ENCODE measurements at regions not wholly inside any gene's neighbourhood (a gene's known extent, or its start where the extent isn't known, plus 50 kb on each side); places are given as distances from the start of the nearest gene placed in this dataset.
"Not testable (repeated sequence)": the region's sequence is repeated elsewhere in the genome, so short reads cannot be mapped to it uniquely, and the experiment has no call there.

DNA sequence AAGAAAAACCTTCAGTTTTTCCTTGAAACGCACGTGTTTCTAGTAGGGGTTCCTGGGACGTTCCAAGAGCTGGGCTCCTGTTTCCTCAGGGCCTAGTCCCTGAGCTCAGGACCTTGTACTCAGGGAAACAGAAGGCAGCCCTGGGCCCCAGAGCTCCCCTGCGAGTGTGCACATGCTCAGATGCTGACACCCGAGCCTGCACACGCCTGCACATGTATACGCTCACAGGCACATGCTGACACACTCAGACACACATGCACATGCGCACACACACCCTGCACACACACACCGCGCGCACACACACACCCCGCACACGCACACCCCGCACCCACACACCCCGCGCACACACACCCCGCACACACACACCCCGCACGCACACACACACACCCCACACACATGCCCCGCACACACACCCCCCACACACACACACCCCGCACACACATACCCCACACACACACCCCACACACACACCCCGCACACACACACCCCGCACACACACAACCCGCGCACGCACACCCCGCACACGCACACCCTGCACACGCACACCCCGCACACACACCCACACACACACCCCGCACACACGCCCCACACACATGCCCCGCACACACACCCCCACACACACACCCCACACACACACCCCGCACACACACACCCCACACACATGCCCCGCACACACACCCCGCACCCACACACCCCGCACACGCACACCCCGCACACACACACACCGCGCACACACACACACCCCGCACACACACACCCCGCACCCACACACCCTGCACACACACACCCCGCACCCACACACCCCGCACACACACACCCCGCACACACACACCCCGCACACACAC is 52.2 kb downstream of the CALML3 start:
- peak; percentile 56 for DNase-seq

DNA sequence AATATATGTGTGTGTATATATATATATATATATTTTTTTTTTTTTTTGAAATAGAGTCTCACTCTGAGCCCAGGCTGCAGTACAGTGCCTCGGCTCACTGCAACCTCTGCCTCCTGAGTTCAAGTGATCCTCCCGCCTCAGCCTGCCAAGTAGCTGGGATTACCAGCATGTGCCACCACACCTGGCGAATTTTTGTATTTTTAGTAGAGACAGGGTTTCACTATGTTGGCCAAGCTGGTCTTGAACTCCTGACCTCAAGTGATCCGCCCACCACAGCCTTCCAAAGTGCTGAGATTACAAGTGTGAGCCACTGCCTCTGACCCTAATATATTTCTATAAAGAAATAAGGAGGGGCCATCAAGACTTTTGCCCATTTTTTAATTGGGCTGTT is 55.3 kb downstream of the CALML3 start:
- DNase-seq, result not testable (repeated sequence)

DNA sequence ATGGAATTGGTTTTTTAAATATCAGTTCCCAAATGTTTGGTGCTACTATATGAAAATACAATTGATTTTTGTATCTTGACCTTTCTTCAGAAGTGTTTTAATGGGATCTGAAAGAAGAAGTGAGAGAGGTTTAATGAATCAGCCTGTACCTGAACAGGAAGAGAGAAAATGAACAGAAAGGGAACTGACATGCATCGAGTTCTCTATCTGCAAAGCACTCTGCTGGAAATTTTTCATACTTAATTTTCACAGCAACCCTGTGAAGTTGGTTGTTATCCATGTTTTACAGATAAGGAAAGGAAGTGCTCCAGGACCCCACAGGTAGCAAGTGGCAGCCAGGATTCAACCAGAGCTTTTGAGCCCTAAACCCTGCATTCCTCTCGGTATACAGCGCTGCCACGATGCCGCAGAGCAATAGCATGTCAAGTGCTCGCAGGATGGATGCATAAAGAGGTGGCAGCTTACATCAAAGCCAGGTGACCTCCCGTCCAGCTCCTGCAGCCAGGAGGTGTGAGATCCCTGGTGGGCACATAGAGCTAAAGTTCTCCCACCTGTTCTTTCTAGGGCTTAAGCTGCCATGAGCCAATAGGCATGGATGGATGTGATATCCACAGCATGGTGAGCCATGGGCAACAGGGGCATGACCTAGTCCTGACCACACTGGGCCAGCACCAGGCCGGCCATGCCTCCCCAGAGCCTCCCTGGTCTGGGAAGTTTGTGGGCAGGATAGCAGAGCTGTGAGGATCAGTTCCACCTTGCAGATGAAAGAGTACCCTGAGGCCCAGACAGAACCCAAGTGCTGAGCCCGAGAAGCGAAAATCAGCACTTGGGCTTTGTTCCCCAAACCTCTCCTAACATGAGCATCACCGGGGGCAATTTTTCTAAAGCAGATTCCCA is 57.2 kb downstream of the CALML3 start:
- DNase-seq, result no peak

DNA sequence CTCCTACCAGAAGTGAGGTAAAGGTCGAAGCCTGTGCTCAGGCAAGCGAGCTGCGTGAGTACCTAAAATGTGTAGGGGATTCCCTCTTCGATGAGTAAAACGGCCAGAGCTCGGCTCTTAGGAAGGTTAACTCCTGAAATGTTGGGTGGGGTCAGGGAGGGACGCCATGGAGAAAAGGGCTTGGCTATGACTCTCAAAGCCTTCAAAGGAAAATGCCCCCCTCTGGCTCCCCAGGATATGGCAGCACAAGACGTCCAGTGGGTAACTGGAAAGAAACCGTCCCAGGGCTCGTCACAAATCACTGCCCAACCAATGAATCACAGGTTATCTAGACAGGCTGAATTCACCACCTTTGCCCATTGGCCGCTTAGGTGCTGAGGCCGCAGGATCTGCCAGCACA is 58.0 kb downstream of the CALML3 start:
- DNase-seq, result peak; percentile 56

DNA sequence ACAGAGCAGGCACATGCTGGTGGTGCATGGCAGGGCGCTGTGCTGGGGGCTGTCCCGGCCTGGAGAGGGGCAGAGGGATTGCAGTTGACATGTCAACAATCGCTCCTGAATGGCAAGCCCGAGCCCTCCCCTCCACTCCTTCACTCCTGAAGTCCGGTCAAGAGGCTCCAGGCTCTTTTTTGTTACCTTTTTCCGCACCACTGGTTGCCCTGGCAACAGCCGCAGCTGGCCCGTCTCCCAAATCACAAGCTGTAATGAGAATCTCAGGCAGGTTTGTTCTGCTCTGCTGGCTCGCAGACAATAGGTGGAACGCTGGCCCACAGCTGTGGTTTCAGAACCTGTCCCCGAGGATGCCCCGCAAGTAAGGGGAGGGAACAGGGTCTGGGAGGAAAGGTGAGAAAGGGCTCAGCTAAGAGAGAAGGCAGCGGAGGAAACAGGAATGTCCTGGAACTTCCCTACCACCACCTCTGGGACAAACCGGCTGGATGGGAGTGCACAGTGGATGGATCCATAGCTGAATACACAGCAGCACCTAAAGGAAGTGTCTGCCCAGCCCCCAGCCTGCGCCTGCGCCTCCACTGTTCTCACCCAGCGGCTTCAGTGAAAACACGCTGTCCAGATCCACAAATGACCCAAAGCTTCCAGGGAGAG is 58.9 kb downstream of the CALML3 start:
- peak; percentile 100 for DNase-seq

DNA sequence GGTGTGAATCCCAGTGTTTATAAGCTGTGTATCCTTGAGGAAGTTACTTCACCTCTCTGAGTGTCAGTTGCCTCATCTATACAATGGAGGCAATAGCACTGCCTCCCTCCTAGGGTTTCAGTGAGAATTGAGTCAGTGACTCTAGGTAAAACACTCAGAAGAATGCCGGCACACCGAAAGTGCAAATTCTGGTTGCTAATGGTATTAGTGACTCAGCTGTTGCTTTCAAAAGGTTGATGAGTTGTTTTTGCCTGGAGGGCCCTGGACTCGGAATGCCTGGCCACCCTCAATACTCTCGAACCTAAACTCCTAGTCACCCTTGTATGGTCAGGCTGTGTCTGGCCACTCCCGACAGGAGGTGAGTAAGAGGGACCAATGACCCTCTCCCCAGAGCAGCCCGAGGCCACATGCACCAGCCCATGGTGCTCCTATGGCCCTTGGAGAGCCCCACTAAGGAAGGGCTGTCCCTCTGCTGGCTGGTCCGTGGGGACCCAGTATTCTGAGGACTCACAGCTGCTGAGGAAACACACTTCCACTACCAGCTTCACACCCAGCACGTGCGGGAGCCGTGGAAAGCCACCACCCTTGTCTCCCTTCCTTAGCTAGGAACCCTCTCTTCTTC is 60.2 kb downstream of the CALML3 start:
- peak; percentile 87 for DNase-seq

DNA sequence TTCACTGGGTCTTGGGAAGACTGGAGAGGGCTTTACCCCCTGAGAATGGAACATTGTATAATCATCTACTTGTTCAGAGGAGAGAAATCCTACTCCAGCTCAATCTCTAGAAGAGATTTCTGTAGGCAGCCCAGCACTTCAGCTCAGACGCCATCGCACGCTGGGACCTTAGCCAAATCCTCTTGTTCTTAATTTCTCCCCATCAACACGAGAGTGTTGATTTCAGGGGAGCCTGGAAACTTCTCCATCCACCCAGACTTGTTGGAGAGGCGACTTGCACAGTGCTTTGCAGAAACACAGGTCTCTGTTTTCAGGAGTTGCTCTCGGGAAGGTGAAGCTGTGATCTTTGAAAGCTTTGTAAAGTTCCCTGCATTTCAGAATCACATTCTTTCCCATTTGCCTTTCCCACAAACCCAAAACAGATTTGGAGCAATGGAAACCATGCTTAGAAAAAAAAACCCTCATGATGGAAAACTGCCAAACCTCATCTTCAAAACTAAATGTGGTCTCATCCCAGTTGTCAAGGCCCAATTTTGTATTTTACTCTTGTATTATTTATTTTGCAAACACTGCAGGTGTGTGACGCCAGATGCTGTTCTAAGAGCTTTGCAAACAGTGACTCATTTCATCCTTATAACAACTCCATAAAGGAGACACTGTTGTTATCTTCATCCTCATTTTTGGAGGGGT is 60.9 kb downstream of the CALML3 start:
- peak; percentile 97 for DNase-seq

DNA sequence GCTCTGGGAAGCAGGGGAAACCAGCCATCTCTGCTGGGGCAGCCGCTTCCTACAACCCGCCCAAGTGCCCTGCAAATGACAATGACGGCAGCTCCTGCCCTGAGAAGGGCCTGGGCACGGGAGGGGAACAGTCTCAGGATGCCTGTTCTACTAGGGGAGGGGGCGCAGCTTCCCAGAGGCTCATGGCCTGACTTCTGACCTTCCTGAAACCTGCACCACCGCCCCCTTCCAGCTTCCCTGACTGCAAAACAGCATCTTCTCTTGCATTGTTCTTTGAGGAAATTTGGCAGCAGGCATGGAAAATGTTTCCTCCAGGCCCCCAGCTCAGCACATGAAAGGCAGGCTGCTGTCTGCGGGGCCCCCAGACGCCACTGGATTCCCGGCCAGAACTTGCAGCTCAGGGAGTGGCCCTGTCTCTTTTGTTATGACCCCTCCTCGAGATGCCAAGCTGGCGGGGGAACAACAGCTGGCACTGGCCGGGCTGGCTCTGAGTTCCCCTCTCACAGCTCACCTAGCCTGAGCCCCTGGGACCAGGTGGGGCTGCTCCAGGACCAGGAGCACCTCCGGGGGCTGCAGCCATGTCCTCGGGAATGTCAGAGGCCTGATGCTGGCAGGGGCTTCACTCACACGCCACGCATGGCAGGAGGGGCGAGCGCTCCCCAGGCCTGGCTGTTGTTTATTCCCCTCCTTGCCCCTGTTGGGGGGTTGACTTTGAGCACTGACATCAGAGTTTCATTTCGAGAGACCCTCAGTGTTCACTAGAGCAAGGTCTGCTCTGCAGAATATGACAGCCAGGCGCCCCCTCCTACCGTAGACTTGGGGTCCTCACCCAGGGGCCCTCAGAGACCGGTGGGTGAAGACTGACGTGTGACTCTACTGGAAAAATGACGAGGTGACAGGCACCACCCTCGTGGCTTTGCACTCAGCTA is 62.7 kb downstream of the CALML3 start:
- DNase-seq, result peak; percentile 52

DNA sequence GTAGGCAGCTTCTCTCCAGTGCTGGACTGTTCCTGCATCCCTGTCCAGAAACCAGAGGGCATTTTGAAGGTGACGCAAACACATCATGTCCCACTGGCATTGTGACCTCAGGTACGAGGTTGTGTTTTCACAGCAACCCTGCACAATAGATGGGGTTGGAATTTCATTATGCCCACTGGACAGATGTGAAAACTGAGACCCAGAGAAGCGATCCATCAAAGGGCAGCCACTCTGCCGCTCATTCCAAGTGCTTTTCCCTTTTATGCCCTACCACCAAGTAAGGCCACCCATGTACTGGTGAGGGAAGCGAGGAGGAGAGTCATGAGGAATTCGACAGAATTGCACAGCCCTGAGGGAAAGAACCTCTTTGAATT is 63.3 kb downstream of the CALML3 start:
- DNase-seq, result no peak

DNA sequence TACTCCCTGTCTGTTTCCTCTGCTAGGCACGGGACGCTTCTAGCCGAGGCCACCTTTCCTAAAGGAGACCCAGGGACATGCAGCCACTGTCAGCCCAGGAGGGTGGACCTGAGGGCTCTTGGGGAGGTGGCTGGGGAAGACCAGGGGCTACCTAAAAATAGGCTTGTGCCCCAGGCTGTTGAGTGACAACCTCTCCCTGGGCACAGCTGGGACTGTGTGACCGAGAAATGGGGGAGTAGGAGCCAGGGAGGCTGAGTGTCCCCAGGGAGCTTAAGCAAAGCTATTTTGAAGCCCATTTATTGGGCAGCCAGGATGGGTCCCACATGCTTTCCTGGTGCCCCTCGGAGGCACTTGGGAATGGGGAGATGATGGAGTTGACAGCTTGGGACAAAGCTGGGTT is 63.8 kb downstream of the CALML3 start:
- no peak for DNase-seq

Data from DMS53 (cell line).